ENCODE measurements at regions not wholly inside any gene's neighbourhood (a gene's known extent, or its start where the extent isn't known, plus 50 kb on each side); places are given as distances from the start of the nearest gene placed in this dataset.

DNA sequence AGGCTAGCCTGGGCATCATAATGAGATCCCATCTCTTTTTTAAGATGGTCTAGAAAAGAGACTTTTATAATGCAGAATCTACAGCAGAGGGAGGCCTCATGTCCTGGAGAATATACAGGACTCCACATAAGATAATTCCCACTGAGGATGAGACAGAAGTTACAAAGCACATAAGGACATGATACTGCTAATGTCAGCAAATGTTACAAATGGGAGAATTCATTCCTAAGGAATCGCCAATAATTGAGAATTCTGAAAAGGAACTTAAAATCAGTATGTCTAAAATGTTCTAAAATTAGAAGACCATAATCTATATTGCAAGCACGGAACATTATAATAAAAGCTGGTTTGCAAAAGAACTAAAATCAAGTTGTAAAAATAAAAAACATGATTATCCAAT lies 131.6 kb upstream of the PKDCC start:
- H2AFZ ChIP-seq (ENCODE audit: low read length): no peak overlapping the region
- H3K9me3 ChIP-seq (replicated peaks; ENCODE audit: insufficient read depth, low read length): no peaks in the 10 kb centered on the region
- TF ChIP-seq EZH2 (optimal IDR thresholded peaks at IDR 0.05; ENCODE audit: low read depth, low read length) (no peak), EZH2phosphoT487 (IDR thresholded peaks at IDR 0.05; ENCODE audit: low read length) (no peak)
- TF ChIP-seq, protein P1, sequence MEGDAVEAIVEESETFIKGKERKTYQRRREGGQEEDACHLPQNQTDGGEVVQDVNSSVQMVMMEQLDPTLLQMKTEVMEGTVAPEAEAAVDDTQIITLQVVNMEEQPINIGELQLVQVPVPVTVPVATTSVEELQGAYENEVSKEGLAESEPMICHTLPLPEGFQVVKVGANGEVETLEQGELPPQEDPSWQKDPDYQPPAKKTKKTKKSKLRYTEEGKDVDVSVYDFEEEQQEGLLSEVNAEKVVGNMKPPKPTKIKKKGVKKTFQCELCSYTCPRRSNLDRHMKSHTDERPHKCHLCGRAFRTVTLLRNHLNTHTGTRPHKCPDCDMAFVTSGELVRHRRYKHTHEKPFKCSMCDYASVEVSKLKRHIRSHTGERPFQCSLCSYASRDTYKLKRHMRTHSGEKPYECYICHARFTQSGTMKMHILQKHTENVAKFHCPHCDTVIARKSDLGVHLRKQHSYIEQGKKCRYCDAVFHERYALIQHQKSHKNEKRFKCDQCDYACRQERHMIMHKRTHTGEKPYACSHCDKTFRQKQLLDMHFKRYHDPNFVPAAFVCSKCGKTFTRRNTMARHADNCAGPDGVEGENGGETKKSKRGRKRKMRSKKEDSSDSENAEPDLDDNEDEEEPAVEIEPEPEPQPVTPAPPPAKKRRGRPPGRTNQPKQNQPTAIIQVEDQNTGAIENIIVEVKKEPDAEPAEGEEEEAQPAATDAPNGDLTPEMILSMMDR (IDR thresholded peaks at IDR 0.05; ENCODE audit: low read length): no peak
- H3K9me2 ChIP-seq (replicated peaks; ENCODE audit: insufficient read depth, low read length): no peaks in the 10 kb centered on the region
- H3K36me3 ChIP-seq (replicated peaks; ENCODE audit: insufficient read depth, low read length): no peaks in the 10 kb centered on the region
- H3K4me1 ChIP-seq (ENCODE audit: low read length): no peaks in the 10 kb centered on the region
- no peaks in the 10 kb centered on the region for H3F3A ChIP-seq (ENCODE audit: insufficient read depth, low read length)
- no peaks in the 10 kb centered on the region for H4K20me1 ChIP-seq (ENCODE audit: insufficient read depth, low read length)
- no peak overlapping the region for H3K9ac ChIP-seq (ENCODE audit: low read length)
- no peaks in the 10 kb centered on the region for H3K79me2 ChIP-seq (ENCODE audit: low read length)
- no peak overlapping the region for H3K4me3 ChIP-seq (ENCODE audit: low read length)
- no peak overlapping the region for H3K27ac ChIP-seq (ENCODE audit: low read length)
- no peak for DNase-seq
- no peak overlapping the region for H3K4me2 ChIP-seq (ENCODE audit: low read depth, low read length)
- H3K27me3 ChIP-seq (replicated peaks; ENCODE audit: insufficient read depth, low read length): no peaks in the 10 kb centered on the region

DNA sequence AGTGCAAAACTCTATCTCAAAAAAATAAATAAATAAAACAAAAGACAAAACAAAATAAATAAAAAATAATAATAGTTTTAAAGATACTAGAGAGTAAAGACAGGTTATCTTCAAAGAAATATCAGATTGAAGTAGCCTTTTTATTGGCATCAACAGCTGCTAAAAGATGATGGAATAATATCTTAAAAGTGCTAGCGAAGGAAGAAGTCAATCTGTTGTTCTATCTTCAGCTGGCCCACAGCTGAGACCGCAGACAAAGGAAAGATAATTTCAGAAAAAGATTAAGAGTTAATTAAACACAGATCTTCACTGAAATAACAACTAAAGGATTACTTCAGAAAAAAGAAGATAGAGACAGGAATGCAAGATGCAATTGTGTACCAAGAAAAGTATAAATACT lies 130.2 kb upstream of the PKDCC start:
- H2AFZ ChIP-seq (ENCODE audit: low read length): no peak overlapping the region
- H3K4me2 ChIP-seq (ENCODE audit: low read depth, low read length): no peak overlapping the region
- no peaks in the 10 kb centered on the region for H3F3A ChIP-seq (ENCODE audit: insufficient read depth, low read length)
- no peaks in the 10 kb centered on the region for H3K4me1 ChIP-seq (ENCODE audit: low read length)
- no peaks in the 10 kb centered on the region for H3K79me2 ChIP-seq (ENCODE audit: low read length)
- H3K4me3 ChIP-seq (ENCODE audit: low read length): no peak overlapping the region
- DNase-seq: no peak
- no peak overlapping the region for H3K27ac ChIP-seq (ENCODE audit: low read length)
- H3K9ac ChIP-seq (ENCODE audit: low read length): no peak overlapping the region
- no peaks in the 10 kb centered on the region for H4K20me1 ChIP-seq (ENCODE audit: insufficient read depth, low read length)
- no peaks in the 10 kb centered on the region for H3K9me2 ChIP-seq (replicated peaks; ENCODE audit: insufficient read depth, low read length)
- TF ChIP-seq EZH2phosphoT487 (IDR thresholded peaks at IDR 0.05; ENCODE audit: low read length) (no peak), EZH2 (optimal IDR thresholded peaks at IDR 0.05; ENCODE audit: low read depth, low read length) (no peak)
- TF ChIP-seq, protein P1 (IDR thresholded peaks at IDR 0.05; ENCODE audit: low read length): no peak
- H3K9me3 ChIP-seq (replicated peaks; ENCODE audit: insufficient read depth, low read length): no peaks in the 10 kb centered on the region
- no peaks in the 10 kb centered on the region for H3K36me3 ChIP-seq (replicated peaks; ENCODE audit: insufficient read depth, low read length)
- H3K27me3 ChIP-seq (replicated peaks; ENCODE audit: insufficient read depth, low read length): no peaks in the 10 kb centered on the region

DNA sequence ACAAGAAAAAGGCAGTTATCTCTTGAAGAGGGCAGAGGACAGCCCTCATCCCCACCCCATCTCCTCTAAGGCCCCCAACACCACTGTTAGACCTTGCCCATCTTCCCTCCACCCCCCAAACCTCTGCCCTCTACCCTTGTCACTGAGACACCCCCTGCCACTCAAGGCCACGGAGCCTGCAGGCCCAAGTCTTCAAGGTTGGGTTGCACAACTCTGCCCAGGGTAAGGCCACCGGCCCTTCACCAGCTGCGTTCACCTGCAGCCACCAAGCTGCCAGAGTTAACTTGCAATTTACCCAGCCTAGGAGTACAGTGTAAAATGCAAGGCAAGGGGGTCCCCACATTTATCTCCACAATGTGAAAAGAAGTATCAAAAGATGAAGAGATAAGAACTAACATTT lies 128.7 kb upstream of the PKDCC start:
- no peak overlapping the region for H3K4me2 ChIP-seq (ENCODE audit: low read depth, low read length)
- H4K20me1 ChIP-seq (ENCODE audit: insufficient read depth, low read length): no peaks in the 10 kb centered on the region
- H3K36me3 ChIP-seq (replicated peaks; ENCODE audit: insufficient read depth, low read length): no peaks in the 10 kb centered on the region
- H3K4me1 ChIP-seq (ENCODE audit: low read length): no peaks in the 10 kb centered on the region
- H3K4me3 ChIP-seq (ENCODE audit: low read length): no peak overlapping the region
- no peak overlapping the region for H3K9ac ChIP-seq (ENCODE audit: low read length)
- no peaks in the 10 kb centered on the region for H3K9me3 ChIP-seq (replicated peaks; ENCODE audit: insufficient read depth, low read length)
- TF ChIP-seq EZH2phosphoT487 (IDR thresholded peaks at IDR 0.05; ENCODE audit: low read length) (no peak), EZH2 (optimal IDR thresholded peaks at IDR 0.05; ENCODE audit: low read depth, low read length) (no peak)
- TF ChIP-seq, protein P1 (IDR thresholded peaks at IDR 0.05; ENCODE audit: low read length): no peak
- DNase-seq: no peak
- H3K79me2 ChIP-seq (ENCODE audit: low read length): no peaks in the 10 kb centered on the region
- H3K9me2 ChIP-seq (replicated peaks; ENCODE audit: insufficient read depth, low read length): no peaks in the 10 kb centered on the region
- H3F3A ChIP-seq (ENCODE audit: insufficient read depth, low read length): no peaks in the 10 kb centered on the region
- no peaks in the 10 kb centered on the region for H3K27me3 ChIP-seq (replicated peaks; ENCODE audit: insufficient read depth, low read length)
- no peak overlapping the region for H2AFZ ChIP-seq (ENCODE audit: low read length)
- H3K27ac ChIP-seq (ENCODE audit: low read length): no peak overlapping the region

Data from MM.1S (cell line).